ENCODE measurements at regions not wholly inside any gene's neighbourhood (a gene's known extent, or its start where the extent isn't known, plus 50 kb on each side); places are given as distances from the start of the nearest gene placed in this dataset.
A peak's percentile ranks its signal among the peaks of the same experiment; 100 is the strongest.

- no peak for DNase-seq
Measured at GRCh38 chr17:34110315-34110714, 144.8 kb upstream of the CCL2 start.

- no peak for DNase-seq
Measured at GRCh38 chr17:34113089-34113488, 142.0 kb upstream of the CCL2 start.

GRCh38 chr17:34114174-34114573 is 140.9 kb upstream of the CCL2 start:
- no peak for DNase-seq

- DNase-seq, result no peak
Measured at GRCh38 chr17:34116306-34116705, 138.8 kb upstream of the CCL2 start.

- no peak for DNase-seq
Measured at GRCh38 chr17:34117332-34117731, 137.8 kb upstream of the CCL2 start.

- no peak for DNase-seq
Measured at GRCh38 chr17:34117811-34118210, 137.3 kb upstream of the CCL2 start.

GRCh38 chr17:34118564-34118963 is 136.5 kb upstream of the CCL2 start:
- no peak for DNase-seq

GRCh38 chr17:34121311-34121710 is 133.8 kb upstream of the CCL2 start:
- DNase-seq, result no peak

GRCh38 chr17:34122515-34122914 is 132.6 kb upstream of the CCL2 start:
- no peak for DNase-seq

- no peak for DNase-seq
Measured at GRCh38 chr17:34125010-34125409, 130.1 kb upstream of the CCL2 start.

GRCh38 chr17:34125921-34126320 is 129.2 kb upstream of the CCL2 start:
- DNase-seq, result no peak

- DNase-seq, result no peak
Measured at GRCh38 chr17:34126496-34126895, 128.6 kb upstream of the CCL2 start.

GRCh38 chr17:34126965-34127364 is 128.1 kb upstream of the CCL2 start:
- DNase-seq, result no peak

GRCh38 chr17:34130544-34130943 is 124.5 kb upstream of the CCL2 start:
- no peak for DNase-seq

GRCh38 chr17:34131386-34131785 is 123.7 kb upstream of the CCL2 start:
- DNase-seq, result no peak

- no peak for DNase-seq
Measured at GRCh38 chr17:34133350-34133749, 121.7 kb upstream of the CCL2 start.

- DNase-seq, result peak; percentile 57
Measured at GRCh38 chr17:34135841-34136240, 119.2 kb upstream of the CCL2 start.

GRCh38 chr17:34140006-34140405 is 115.1 kb upstream of the CCL2 start:
- DNase-seq, result no peak

- DNase-seq, result no peak
Measured at GRCh38 chr17:34141590-34141989, 113.5 kb upstream of the CCL2 start.

GRCh38 chr17:34143430-34143829 is 111.7 kb upstream of the CCL2 start:
- DNase-seq, result no peak

GRCh38 chr17:34146440-34147043 is 108.5 kb upstream of the CCL2 start:
- DNase-seq, result peak; percentile 17

- DNase-seq, result no peak
Measured at GRCh38 chr17:34151102-34151501, 104.0 kb upstream of the CCL2 start.

- no peak for DNase-seq
Measured at GRCh38 chr17:34153991-34154390, 101.1 kb upstream of the CCL2 start.

- DNase-seq, result no peak
Measured at GRCh38 chr17:34154961-34155730, 99.9 kb upstream of the CCL2 start.

GRCh38 chr17:34155947-34156346 is 99.1 kb upstream of the CCL2 start:
- no peak for DNase-seq
